H1 (cell line): ENCODE measurements at regions not wholly inside any gene's neighbourhood (a gene's known extent, or its start where the extent isn't known, plus 50 kb on each side); places are given as distances from the start of the nearest gene placed in this dataset.

Source experiments
- CTCF ChIA-PET: fragments of 300-600 bp; sonication (Branson Sonifier 250); formaldehyde crosslinking; loops from one replicate; lab custom pipeline; 2021; ENCODE audit not compliant: partially characterized antibody; lab: Charles Lee
- POLR2A ChIA-PET: fragments of 300-600 bp; sonication (Branson Sonifier 250); formaldehyde crosslinking; loops from one replicate; lab custom pipeline; 2021; ENCODE audit warnings: inconsistent platforms; ENCODE audit not compliant: partially characterized antibody; lab: Charles Lee
- DNase-seq, 2 experiments: peaks; one replicate each; pipeline versions ENCODE4 v3.0.0 to v3.0.0-alpha.2; 2010 to 2022; ENCODE audit warnings: low spot score in 2 of 2, low read depth in 1 of 2, mixed read lengths in 1 of 2
- FAIRE-seq: peaks from 2 replicates; lab custom pipeline; 2011; peaks lifted over from hg19 to GRCh38; lab: Jason Lieb, UNC
- H2AFZ ChIP-seq: 2 replicates; pipeline ENCODE4 v1.8.1; 2012; ENCODE audit warnings: low read length, inconsistent platforms
- H2AK5ac ChIP-seq: 2 replicates; pipeline ENCODE4 v1.6.1; 2013; ENCODE audit warnings: low read depth, low read length
- H2BK120ac ChIP-seq: replicated peaks from 2 replicates; pipeline ENCODE3; 2013; ENCODE audit warnings: low read depth, low read length, inconsistent platforms
- H2BK12ac ChIP-seq: 2 replicates; pipeline ENCODE4 v1.6.1; 2013; ENCODE audit warnings: low read depth, low read length
- H2BK15ac ChIP-seq: 2 replicates; pipeline ENCODE4 v1.6.1; 2013; ENCODE audit warnings: low read length
- H2BK20ac ChIP-seq: 2 replicates; pipeline ENCODE4 v1.6.1; 2013; ENCODE audit warnings: low read length
- H2BK5ac ChIP-seq: 2 replicates; pipeline ENCODE4 v1.6.1; 2013; ENCODE audit warnings: low read depth, low read length
- H3K14ac ChIP-seq: 2 replicates; pipeline ENCODE4 v1.6.1; 2013; ENCODE audit warnings: inconsistent platforms; ENCODE audit not compliant: insufficient read length
- H3K18ac ChIP-seq: 2 replicates; pipeline ENCODE4 v1.6.1; 2013; ENCODE audit warnings: low read length; ENCODE audit errors: extremely low read depth
- H3K23ac ChIP-seq: 2 replicates; pipeline ENCODE4 v1.6.1; 2013; ENCODE audit warnings: inconsistent platforms; ENCODE audit not compliant: insufficient read length
- H3K23me2 ChIP-seq: 2 replicates; pipeline ENCODE4 v1.6.1; 2013; ENCODE audit warnings: low read depth, low read length
- H3K27ac ChIP-seq: 2 replicates; pipeline ENCODE4 v1.6.1; 2011; ENCODE audit warnings: low read depth, low read length, inconsistent platforms
- H3K27me3 ChIP-seq, 4 experiments: replicated peaks in 1 of 4; 1 replicate in 1 of 4; 2 replicates in 3 of 4; pipeline versions ENCODE4 v1.6.1 to v1.8.1; 2011 to 2013; ENCODE audit warnings: low read length in 3 of 4, mild to moderate bottlenecking in 3 of 4, inconsistent platforms in 2 of 4, mixed read lengths in 2 of 4, moderate library complexity in 1 of 4; ENCODE audit not compliant: control insufficient read depth in 3 of 4, insufficient read depth in 3 of 4; ENCODE audit errors: extremely low read depth in 1 of 4
- H3K36me3 ChIP-seq, 4 experiments: 2 replicates each; pipeline versions ENCODE4 v1.6.1 to v1.8.1; 2011 to 2013; ENCODE audit warnings: mild to moderate bottlenecking in 4 of 4, low read length in 3 of 4, moderate library complexity in 2 of 4, control low read depth in 1 of 4, inconsistent platforms in 1 of 4; ENCODE audit not compliant: insufficient read depth in 4 of 4, control insufficient read depth in 2 of 4
- H3K4ac ChIP-seq: replicated peaks from 2 replicates; pipeline ENCODE3; 2013; ENCODE audit warnings: low read length, low read depth, mixed read lengths, inconsistent platforms; ENCODE audit not compliant: insufficient read length
- H3K4me1 ChIP-seq, 4 experiments: replicated peaks in 1 of 4; 1 replicate in 1 of 4; 2 replicates in 3 of 4; pipeline versions ENCODE4 v1.6.1 to v1.8.1; 2011 to 2013; ENCODE audit warnings: low read length in 3 of 4, inconsistent platforms in 2 of 4, mixed read lengths in 1 of 4; ENCODE audit not compliant: insufficient read depth in 4 of 4, control insufficient read depth in 3 of 4
- H3K4me2 ChIP-seq, 2 experiments: 2 replicates each; pipeline versions ENCODE4 v1.6.1 to v1.8.1; 2011 to 2013; ENCODE audit warnings: low read depth in 2 of 2, low read length in 2 of 2, control low read depth in 1 of 2, inconsistent platforms in 1 of 2, mild to moderate bottlenecking in 1 of 2; ENCODE audit not compliant: insufficient read depth in 1 of 2
- H3K4me3 ChIP-seq, 4 experiments: fragments of 200-600, 300-600 bp in 1 of 4; sonication (generic), shearing (Covaris generic), sonication (Bioruptor Twin) in 1 of 4; 2 replicates each; pipeline versions ENCODE4 v1.5.1 to v1.8.1; 2011 to 2016; ENCODE audit warnings: low read length in 4 of 4, low read depth in 3 of 4, control low read depth in 2 of 4, inconsistent platforms in 2 of 4, mild to moderate bottlenecking in 2 of 4, mixed read lengths in 1 of 4, moderate library complexity in 1 of 4; ENCODE audit not compliant: insufficient read depth in 2 of 4; ENCODE audit errors: extremely low read depth in 1 of 4
- H3K56ac ChIP-seq: replicated peaks from 2 replicates; pipeline ENCODE3; 2013; ENCODE audit warnings: low read depth, mild to moderate bottlenecking, mixed read lengths, low read length, inconsistent platforms; ENCODE audit not compliant: insufficient read length
- H3K79me1 ChIP-seq: 2 replicates; pipeline ENCODE4 v1.6.1; 2013; ENCODE audit warnings: low read depth, low read length, control low read depth
- H3K79me2 ChIP-seq, 2 experiments: 2 replicates each; pipeline versions ENCODE4 v1.6.1 to v1.8.1; 2012 to 2013; ENCODE audit warnings: low read length in 2 of 2, mild to moderate bottlenecking in 2 of 2, inconsistent platforms in 1 of 2; ENCODE audit not compliant: insufficient read depth in 2 of 2, control insufficient read depth in 1 of 2
- H3K9ac ChIP-seq, 4 experiments: replicated peaks in 1 of 4; 1 replicate in 1 of 4; 2 replicates in 3 of 4; pipeline versions ENCODE4 v1.6.1 to v1.8.1; 2011 to 2013; ENCODE audit warnings: low read depth in 3 of 4, low read length in 3 of 4, control low read depth in 2 of 4, mild to moderate bottlenecking in 2 of 4, moderate library complexity in 2 of 4, inconsistent platforms in 1 of 4; ENCODE audit errors: extremely low read depth in 1 of 4
- H3K9me3 ChIP-seq, 2 experiments: 2 replicates each; pipeline versions ENCODE4 v1.6.1 to v1.8.1; 2012 to 2013; ENCODE audit warnings: mild to moderate bottlenecking in 2 of 2, moderate library complexity in 2 of 2, control low read depth in 1 of 2, inconsistent platforms in 1 of 2, low read depth in 1 of 2, low read length in 1 of 2, mixed read lengths in 1 of 2; ENCODE audit not compliant: insufficient read depth in 2 of 2
- H4K20me1 ChIP-seq, 2 experiments: replicated peaks in 1 of 2; 2 replicates each; pipeline versions ENCODE3 to v1.8.1; 2011 to 2013; ENCODE audit warnings: inconsistent platforms in 2 of 2, low read length in 2 of 2, mild to moderate bottlenecking in 1 of 2; ENCODE audit not compliant: insufficient read depth in 2 of 2, control insufficient read depth in 1 of 2
- H4K5ac ChIP-seq: 2 replicates; pipeline ENCODE4 v1.6.1; 2013; ENCODE audit warnings: low read length, low read depth, mixed read lengths, inconsistent platforms; ENCODE audit not compliant: insufficient read length
- H4K8ac ChIP-seq: 2 replicates; pipeline ENCODE4 v1.8.0; 2013; ENCODE audit warnings: mild to moderate bottlenecking, moderate library complexity, low read length, inconsistent platforms; ENCODE audit not compliant: insufficient read depth; ENCODE audit errors: extremely low read depth
- H4K91ac ChIP-seq: replicated peaks from 2 replicates; pipeline ENCODE3; 2013; ENCODE audit warnings: low read length, mixed read lengths, inconsistent platforms; ENCODE audit not compliant: insufficient read length
- ASH2L ChIP-seq: fragments of 200-600, 300-600 bp; sonication (generic); IDR thresholded peaks from one replicate; pipeline ENCODE4 v1.7.1; 2017; ENCODE audit warnings: low read length
- E2F6 ChIP-seq: IDR thresholded peaks from 2 replicates; pipeline ENCODE4 v1.6.1; 2012; ENCODE audit warnings: inconsistent platforms
- PHF8 ChIP-seq: fragments of 200-600 bp; sonication (generic); conservative IDR thresholded peaks from 2 replicates; pipeline ENCODE4 v1.7.1; 2012; ENCODE audit warnings: low read depth, mild to moderate bottlenecking, inconsistent platforms, low read length, moderate library complexity
- POLR2A ChIP-seq, 2 experiments: IDR thresholded peaks; 1 replicate in 1 of 2; 2 replicates in 1 of 2; pipeline ENCODE4 v1.6.1; 2011; ENCODE audit warnings: low read depth in 2 of 2, low read length in 2 of 2, mild to moderate bottlenecking in 2 of 2; ENCODE audit errors: control extremely low read depth in 1 of 2
- RFX5 ChIP-seq: IDR thresholded peaks from 2 replicates; pipeline ENCODE4 v1.6.1; 2011; ENCODE audit warnings: low read depth, low read length, improper control_type of control experiment, borderline replicate concordance
- TAF7 ChIP-seq: optimal IDR thresholded peaks from 2 replicates; pipeline ENCODE3; 2011; ENCODE audit warnings: low read depth, mild to moderate bottlenecking, inconsistent platforms, low read length, moderate library complexity, borderline replicate concordance
- TEAD4 ChIP-seq: IDR thresholded peaks from 2 replicates; pipeline ENCODE4 v1.6.1; 2012; ENCODE audit warnings: low read depth, low read length, inconsistent platforms, mixed read lengths
- WGBS, 2 experiments: shearing (Covaris generic) in 1 of 2; methylation state at CpG; one replicate each; pipeline versions ENCODE4 v1.1.6 to v1.1.7; 2013 to 2015; ENCODE audit warnings: low lambda C conversion rate in 2 of 2, mixed read lengths in 2 of 2, inconsistent platforms in 1 of 2, low coverage in 1 of 2, missing lambda C conversion rate in 1 of 2; ENCODE audit not compliant: insufficient replicate concordance in 2 of 2, insufficient coverage in 1 of 2, insufficient read length in 1 of 2; ENCODE audit errors: extremely low coverage in 1 of 2, missing lambda C conversion rate in 1 of 2; 5-methylcytosine and 5-hydroxymethylcytosine counted together

GRCh38 chr3:189490337-189490736 lies 140.9 kb upstream of the TP63 start:
- no peak overlapping the region for H3K9ac ChIP-seq
- FAIRE-seq: no peak
- no peak overlapping the region for H3K23ac ChIP-seq

More at GRCh38 chr3:189490337-189490736, 140.9 kb upstream of the TP63 start:
- no peak overlapping the region for H3K4me2 ChIP-seq
- H3K14ac ChIP-seq: no peak overlapping the region
- H2BK20ac ChIP-seq: no peak overlapping the region
- H3K27me3 ChIP-seq: no peaks in the 10 kb centered on the region
- no peak overlapping the region for H3K18ac ChIP-seq
- no peaks in the 10 kb centered on the region for H3K36me3 ChIP-seq
- no peak for TF ChIP-seq E2F6
- no peak for TF ChIP-seq TEAD4
- TF ChIP-seq POLR2A (IDR thresholded peaks at IDR 0.05; ENCODE audit: control extremely low read depth in 1 of 2, low read depth in 2 of 2, low read length in 2 of 2): no peak
- TF ChIP-seq PHF8: no peak
- TF ChIP-seq RFX5: no peak
- no peak for TF ChIP-seq TAF7
- no peak for TF ChIP-seq ASH2L
- H2BK12ac ChIP-seq: no peak overlapping the region
- H3K79me2 ChIP-seq: no peaks in the 10 kb centered on the region
- H4K5ac ChIP-seq: no peak overlapping the region
- no peak for DNase-seq
- H2BK120ac ChIP-seq: no peak overlapping the region
- no peaks in the 10 kb centered on the region for H4K20me1 ChIP-seq
- H2AK5ac ChIP-seq: no peak overlapping the region
- H3K4me3 ChIP-seq: no peak overlapping the region
- H3K27ac ChIP-seq: no peak overlapping the region
- ChIA-PET POLR2A (no interaction called here), CTCF (no interaction called here)
- no peak overlapping the region for H4K91ac ChIP-seq
- no peak overlapping the region for H3K56ac ChIP-seq
- no peak overlapping the region for H2BK5ac ChIP-seq
- no peak overlapping the region for H2BK15ac ChIP-seq
- H3K23me2 ChIP-seq: no peaks in the 10 kb centered on the region
- no peaks in the 10 kb centered on the region for H3K4me1 ChIP-seq
- H3K9me3 ChIP-seq: no peaks in the 10 kb centered on the region
- H2AFZ ChIP-seq: no peak overlapping the region
- H3K79me1 ChIP-seq: no peaks in the 10 kb centered on the region
- 83% methylated on average over 1 of the region's 1 CpG; no CpG with 5 or more reads in 1 of the 2 experiments for WGBS, 2 experiments
- no peak overlapping the region for H4K8ac ChIP-seq
- no peak overlapping the region for H3K4ac ChIP-seq
